ENCODE measurements at regions not wholly inside any gene's neighbourhood (a gene's known extent, or its start where the extent isn't known, plus 50 kb on each side); places are given as distances from the start of the nearest gene placed in this dataset.

GRCh38 chr2:145593991-145594614 lies 1074.2 kb upstream of the ZEB2 start:
- DNase-seq, result no peak

DNA sequence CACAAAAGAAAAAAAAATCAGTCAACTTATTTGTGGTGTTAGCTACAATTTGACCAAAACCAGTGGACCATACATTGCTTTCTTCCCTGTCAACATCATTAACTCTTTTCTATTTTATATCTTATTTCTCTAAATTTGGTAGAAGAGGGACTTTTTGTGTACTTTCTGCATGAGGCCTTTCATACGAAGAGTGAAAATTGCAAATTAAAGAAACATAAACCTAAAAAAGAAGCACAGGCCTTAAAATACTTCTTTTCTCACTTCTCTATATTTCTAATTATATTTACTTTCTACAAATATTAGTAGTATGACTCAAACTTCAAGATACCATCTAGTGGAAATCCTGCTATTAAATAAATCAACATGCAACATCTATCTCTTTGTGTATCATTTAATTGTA lies 1073.4 kb upstream of the ZEB2 start:
- DNase-seq, result no peak

DNA sequence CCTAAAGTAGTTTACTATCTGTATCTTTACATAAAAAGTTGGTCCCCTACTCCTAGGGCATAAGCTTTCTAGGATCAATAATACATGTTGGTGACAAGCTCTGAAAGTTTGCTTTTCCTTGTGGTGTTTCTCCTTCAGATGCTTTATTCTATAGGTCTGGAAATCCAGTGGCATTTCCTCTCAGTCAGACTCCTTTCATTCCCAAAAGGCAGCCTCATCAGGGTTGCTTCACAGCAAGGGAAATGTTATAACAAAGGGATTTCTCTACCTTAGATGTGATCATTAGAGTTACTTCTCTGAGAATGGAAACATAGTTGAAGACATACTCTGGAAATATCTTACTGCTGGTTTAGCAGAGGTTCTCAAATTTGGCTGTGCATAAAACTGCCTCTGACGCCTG lies 1072.4 kb upstream of the ZEB2 start:
- DNase-seq, result no peak

- DNase-seq, result no peak
Observed at GRCh38 chr2:145591109-145591809, 1071.3 kb upstream of the ZEB2 start.

DNA sequence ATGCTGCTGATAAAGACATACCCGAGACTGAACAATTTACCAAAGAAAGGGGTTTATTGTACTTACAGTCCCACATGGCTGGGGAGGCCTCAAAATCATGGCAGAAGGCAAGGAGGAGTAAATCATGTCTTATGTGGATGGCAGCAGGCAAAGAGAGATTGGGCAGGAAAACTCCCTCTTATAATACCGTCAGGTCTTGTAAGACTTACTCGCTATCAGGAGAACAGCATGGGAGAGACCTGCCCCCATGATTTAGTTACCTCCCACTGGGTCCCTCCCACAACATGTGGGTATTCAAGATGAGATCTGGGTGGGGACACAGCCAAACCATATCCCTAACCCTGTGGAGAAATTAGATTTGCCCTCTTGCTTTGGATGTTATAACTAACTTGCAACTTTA lies 1068.0 kb upstream of the ZEB2 start:
- DNase-seq, result no peak

- no peak for DNase-seq
Observed at GRCh38 chr2:145584353-145584752, 1064.4 kb upstream of the ZEB2 start.

DNA sequence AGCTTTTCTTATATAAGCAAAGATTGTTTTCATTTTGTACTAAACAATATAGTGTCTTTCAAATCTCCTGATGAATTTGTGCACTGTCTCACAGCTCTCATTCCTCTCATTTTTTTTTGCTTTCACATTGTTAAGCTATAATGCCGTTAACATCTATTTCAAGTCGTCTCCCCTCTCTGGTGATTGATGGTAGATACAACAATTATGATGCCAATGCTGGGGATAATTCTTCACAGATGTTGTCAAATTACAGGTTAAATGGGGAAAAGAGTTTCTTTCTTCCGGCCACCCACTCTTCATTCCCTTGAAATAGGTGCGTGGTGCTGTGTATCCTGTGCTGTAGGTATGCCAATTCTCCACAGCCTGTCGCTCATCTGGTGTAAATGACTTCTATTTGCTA lies 1053.7 kb upstream of the ZEB2 start:
- no peak for DNase-seq

GRCh38 chr2:145572238-145572637 lies 1052.3 kb upstream of the ZEB2 start:
- DNase-seq, result no peak

DNA sequence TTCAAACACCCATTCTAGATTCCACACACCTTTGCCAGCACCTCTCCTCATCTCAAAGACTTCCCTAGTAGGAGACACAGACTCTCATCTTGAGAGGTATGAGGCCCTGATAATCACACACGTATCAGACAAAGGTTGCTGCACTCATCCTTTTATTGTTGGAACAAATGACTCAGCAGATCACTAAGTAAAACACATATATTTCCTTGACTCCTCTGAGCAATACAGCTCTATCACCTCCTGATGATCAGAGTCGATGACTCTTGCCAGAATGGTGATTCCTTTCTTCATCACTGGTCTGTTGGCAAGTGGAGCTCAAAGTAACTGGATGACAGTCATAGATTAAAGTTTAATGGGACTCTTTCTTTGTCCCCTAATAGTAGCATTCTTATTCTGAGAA lies 1049.2 kb upstream of the ZEB2 start:
- DNase-seq, result no peak

GRCh38 chr2:145563741-145564615 lies 1044.1 kb upstream of the ZEB2 start:
- no peak for DNase-seq

DNA sequence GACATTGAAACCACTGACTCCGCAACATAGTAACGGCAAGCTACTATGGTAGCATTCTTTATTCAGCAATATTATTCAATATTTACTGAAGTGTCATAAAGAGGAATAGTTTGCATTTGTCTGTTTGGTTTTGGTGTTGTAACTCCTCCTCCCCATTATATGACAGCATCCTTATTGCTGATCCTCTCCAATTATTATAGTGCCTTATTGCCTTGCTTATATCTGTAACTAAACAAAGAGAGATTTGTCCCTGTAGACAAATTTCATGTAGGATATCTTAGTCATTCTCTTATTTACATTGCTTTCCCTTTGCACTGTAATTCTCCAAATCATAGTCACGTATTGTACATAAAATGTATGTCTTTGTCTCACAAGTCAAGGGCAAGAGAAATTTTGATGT lies 1041.2 kb upstream of the ZEB2 start:
- DNase-seq, result no peak

DNA sequence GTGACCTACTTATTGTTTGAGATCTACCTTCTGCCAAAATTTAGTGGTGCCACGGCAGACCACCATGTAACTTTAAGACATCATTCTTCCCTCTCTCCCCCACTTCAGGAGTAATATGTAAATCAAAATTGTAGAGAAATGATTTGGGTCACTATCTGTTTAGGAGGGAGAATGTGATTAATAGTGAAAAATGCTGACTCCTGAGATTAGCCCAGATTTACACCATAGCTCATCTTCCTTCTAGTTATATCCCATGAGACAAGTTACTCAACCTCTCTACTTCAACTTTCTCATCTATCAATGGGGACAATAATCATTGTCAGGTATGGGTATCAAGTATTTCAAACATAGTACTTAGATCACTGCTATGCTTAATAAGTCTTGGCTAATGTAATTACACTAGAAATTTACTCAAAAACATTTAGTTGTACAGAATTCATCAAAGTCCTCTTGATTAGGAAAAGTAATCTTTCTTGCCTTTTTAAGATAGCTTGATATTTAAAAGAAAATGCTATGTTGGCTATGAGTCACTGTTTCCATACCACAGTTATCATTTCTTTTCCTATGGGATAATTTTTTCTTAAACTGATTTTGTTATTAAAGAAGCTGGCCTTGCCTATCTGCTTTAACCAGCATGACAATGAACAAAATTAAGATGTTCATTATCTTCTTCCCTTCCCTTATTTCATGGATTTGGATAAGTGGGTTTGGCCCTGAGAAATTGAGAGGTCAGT lies 1038.9 kb upstream of the ZEB2 start:
- no peak for DNase-seq

GRCh38 chr2:145555360-145555759 lies 1035.4 kb upstream of the ZEB2 start:
- DNase-seq, result no peak

DNA sequence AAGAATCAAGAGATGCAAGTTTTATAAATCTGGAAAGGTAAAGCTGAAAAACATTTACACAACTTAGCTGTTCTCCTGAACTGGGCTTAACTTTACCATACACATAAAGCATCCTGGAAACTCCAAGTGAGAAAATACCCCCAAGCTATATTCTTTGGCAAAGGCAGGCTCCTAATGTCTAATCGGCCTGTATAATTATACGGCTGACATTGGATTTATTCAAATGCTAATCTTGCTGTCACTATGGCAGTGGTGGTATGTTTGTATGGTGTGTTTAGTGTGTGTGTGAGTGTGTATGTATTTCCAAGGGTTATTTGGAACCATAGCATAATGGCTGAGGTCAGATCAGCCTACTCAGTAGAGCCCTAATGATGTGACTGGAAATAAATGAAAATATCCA lies 1031.8 kb upstream of the ZEB2 start:
- no peak for DNase-seq

- DNase-seq, result no peak
Observed at GRCh38 chr2:145548479-145548878, 1028.6 kb upstream of the ZEB2 start.

DNA sequence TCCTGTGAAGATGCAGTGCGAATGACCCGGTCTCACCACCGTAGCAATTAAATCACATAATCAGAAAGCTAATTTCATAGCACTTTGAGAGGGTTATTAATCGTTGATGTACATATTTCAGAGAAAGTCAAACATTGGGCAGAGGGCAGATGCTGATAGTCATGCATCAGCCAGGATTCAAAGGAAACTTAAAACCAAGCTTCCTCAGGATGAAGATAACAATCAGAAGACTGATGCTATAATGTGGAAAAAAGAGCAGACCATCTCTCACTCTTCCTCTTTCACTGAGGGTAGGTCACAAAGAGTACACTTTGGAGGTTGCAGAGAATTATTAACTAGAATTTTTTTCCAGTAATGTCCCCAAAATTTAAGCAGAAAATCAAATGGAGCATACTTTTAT lies 1027.7 kb upstream of the ZEB2 start:
- no peak for DNase-seq

GRCh38 chr2:145546091-145546490 lies 1026.2 kb upstream of the ZEB2 start:
- no peak for DNase-seq

DNA sequence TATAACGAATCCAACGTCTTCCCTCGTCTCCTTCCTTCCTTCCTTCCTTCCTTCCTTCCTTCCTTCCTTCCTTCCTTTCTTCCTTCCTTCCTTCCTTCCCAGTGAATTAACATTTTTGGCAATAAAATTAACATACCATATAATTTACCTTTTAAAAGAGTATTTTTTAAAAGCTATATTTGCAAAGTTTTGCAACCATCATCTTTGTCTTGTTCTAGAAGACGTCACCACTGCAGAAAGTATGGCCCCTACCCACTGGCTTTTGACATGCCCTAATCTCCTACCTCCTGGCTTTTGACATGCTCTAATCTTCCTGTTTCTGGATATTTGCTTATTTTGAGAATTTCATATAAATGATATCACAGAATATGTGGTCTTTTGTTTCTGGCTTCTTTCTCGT lies 1023.9 kb upstream of the ZEB2 start:
- no peak for DNase-seq

GRCh38 chr2:145543155-145543554 lies 1023.2 kb upstream of the ZEB2 start:
- DNase-seq, result no peak

DNA sequence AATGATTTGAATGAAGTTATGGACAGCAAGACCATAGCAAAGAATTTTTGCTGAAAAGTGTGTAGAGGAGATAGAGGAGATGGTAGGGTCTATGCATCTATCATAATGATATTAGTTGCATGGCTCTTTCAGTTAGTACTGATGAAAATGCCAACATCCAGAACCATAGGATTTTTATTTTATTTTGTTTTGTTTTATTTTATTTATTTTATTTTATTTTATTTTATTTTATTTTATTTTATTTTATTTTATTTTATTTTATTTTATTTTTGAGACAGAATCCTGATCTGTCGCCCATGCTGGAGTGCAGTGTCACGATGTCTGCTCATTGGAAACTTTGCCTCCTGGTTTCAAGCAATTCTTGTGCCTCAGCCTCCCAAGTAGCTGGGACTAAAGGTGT lies 1021.1 kb upstream of the ZEB2 start:
- DNase-seq, result no peak

DNA sequence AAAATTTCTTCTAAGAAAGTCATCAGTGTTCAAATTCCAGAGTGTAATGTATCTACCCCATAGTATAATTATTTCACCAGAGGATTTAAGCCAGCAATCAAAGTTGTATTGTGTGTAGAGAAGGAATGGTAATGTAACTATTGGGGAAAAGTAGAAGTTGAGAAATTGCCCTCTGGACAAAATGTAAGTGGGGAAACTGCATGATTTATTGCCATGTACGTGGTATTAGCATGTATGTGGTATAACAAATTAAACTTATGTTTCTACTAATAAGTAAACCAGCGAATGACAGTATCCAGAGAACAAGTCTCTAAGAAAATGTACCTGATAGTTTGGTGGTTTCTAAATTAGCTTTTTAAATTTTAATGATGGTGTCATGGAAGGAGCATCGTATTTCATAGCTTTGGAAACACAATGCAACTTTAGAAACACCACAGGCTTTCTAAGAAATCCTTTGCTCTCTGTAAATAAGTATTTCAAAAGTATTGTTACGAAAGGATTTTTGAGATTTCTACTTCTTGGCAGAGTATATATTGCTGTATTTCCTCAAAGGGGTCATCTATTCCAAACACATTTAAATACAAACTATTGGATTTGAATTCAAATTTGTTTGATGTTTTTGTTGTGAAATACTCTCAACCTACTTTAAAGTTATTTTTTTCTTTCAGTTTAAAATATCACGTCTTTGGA lies 1018.9 kb upstream of the ZEB2 start:
- DNase-seq, result no peak

GRCh38 chr2:145530653-145531052 lies 1010.7 kb upstream of the ZEB2 start:
- DNase-seq, result no peak

DNA sequence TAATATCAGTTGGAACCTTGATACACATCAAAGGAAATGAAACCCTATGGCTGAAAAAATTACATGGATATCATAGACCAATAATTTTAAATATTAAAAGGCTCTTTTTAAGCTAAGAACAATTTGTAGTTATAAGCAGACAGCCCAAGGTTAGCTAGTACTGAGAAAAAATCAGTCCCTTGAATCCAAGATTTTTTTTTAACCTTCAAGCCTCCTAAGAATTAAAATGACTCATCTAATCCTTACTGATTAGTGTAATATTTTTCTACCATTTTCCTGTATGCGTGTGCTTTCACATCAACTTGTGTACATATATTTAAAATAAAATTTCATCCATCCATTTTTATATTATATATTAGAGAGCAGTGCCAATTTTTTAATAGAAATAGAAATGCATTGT lies 1004.9 kb upstream of the ZEB2 start:
- no peak for DNase-seq

Measured in CD4-positive, alpha-beta T cell treated with Interleukin-10 for 1 hour (primary cell).